Loucy (cell line): ENCODE measurements at regions not wholly inside any gene's neighbourhood (a gene's known extent, or its start where the extent isn't known, plus 50 kb on each side); places are given as distances from the start of the nearest gene placed in this dataset.
"Not testable (repeated sequence)": the region's sequence is repeated elsewhere in the genome, so short reads cannot be mapped to it uniquely, and the experiment has no call there.

Experiments
- H2AFZ ChIP-seq: fragments of 200-600 bp; sonication (generic); 2 replicates; pipeline ENCODE4 v1.6.0; 2016; ENCODE audit warnings: antibody characterized with exemption, mild to moderate bottlenecking, low read length, moderate library complexity
- H3F3A ChIP-seq: fragments of 200-600 bp; 2 replicates; pipeline ENCODE4 v1.6.0; 2016; ENCODE audit warnings: antibody characterized with exemption, low read depth, mild to moderate bottlenecking
- H3K27me3 ChIP-seq: fragments of 200-600 bp; sonication (generic); 2 replicates; pipeline ENCODE4 v1.6.1; 2014; ENCODE audit warnings: low read length, mild to moderate bottlenecking; ENCODE audit not compliant: insufficient read depth, poor library complexity, severe bottlenecking
- H3K36me3 ChIP-seq: fragments of 200-600 bp; sonication (generic); 2 replicates; pipeline ENCODE4 v1.6.1; 2016; ENCODE audit warnings: low read length; ENCODE audit not compliant: insufficient read depth
- H3K4me1 ChIP-seq: fragments of 200-600 bp; sonication (generic); 2 replicates; pipeline ENCODE4 v1.5.1; 2014; ENCODE audit warnings: low read length, mild to moderate bottlenecking; ENCODE audit not compliant: insufficient read depth, poor library complexity, severe bottlenecking
- H3K4me2 ChIP-seq: fragments of 200-600 bp; sonication (generic); 2 replicates; pipeline ENCODE4 v1.6.0; 2014; ENCODE audit warnings: antibody characterized with exemption, low read length, low read depth, mild to moderate bottlenecking; ENCODE audit not compliant: poor library complexity, severe bottlenecking
- H3K4me3 ChIP-seq: fragments of 200-600 bp; sonication (generic); 2 replicates; pipeline ENCODE4 v1.5.1; 2014; ENCODE audit warnings: low read length, mild to moderate bottlenecking, mixed read lengths; ENCODE audit not compliant: poor library complexity, severe bottlenecking
- H3K79me2 ChIP-seq: fragments of 200-600 bp; sonication (generic); 2 replicates; pipeline ENCODE4 v1.6.1; 2014; ENCODE audit warnings: low read length; ENCODE audit not compliant: insufficient read depth
- H3K9ac ChIP-seq: fragments of 200-600 bp; sonication (generic); 2 replicates; pipeline ENCODE4 v1.6.0; 2014; ENCODE audit warnings: mild to moderate bottlenecking, low read depth, low read length, moderate library complexity; ENCODE audit not compliant: poor library complexity, severe bottlenecking
- H3K9me2 ChIP-seq: fragments of 200-600 bp; sonication (generic); replicated peaks from 2 replicates; pipeline ENCODE4 v1.6.1; 2016; ENCODE audit warnings: low read depth, low read length, mixed read lengths
- H3K9me3 ChIP-seq: fragments of 200-600 bp; sonication (generic); 2 replicates; pipeline ENCODE4 v1.6.1; 2014; ENCODE audit warnings: mild to moderate bottlenecking, antibody characterized with exemption, low read length, low read depth; ENCODE audit not compliant: insufficient read depth
- H4K20me1 ChIP-seq: fragments of 200-600 bp; sonication (generic); 2 replicates; pipeline ENCODE4 v1.6.0; 2014; ENCODE audit warnings: antibody characterized with exemption, low read length, mild to moderate bottlenecking; ENCODE audit not compliant: insufficient read depth, poor library complexity, severe bottlenecking
- CTCF ChIP-seq: fragments of 200-600 bp; sonication (generic); conservative IDR thresholded peaks from 2 replicates; pipeline ENCODE4 v1.5.1; 2014; ENCODE audit warnings: mild to moderate bottlenecking, antibody characterized with exemption, low read length
- EZH2phosphoT487 ChIP-seq: fragments of 200-600 bp; IDR thresholded peaks from 2 replicates; pipeline ENCODE4 v1.6.1; 2018; ENCODE audit warnings: antibody characterized with exemption, mild to moderate bottlenecking, moderate library complexity, borderline replicate concordance

DNA sequence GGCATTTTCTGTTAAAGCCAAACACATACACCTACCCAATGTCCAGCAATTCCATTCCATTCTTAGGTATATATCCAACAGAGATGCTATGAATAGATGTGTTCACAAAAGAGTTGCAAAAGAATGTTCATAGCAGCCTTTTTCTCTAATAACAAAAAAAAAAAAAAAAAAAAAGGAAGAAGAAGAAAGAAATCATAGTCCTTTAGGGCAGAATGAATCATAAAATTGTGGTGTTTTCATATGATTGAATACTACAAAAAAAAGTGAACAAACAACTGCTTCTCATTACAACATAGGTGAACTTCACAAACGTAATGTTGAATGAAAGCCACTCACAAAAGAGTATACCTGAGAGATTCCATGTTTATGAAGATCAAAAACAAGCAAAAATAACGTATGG, 66.8 kb upstream of the GRK3 start:
- no peaks in the 10 kb centered on the region for H3K9me2 ChIP-seq

GRCh38 chr22:25500671-25501070, 63.8 kb upstream of the GRK3 start:
- not testable (repeated sequence) for H3K9me2 ChIP-seq, H3K36me3 ChIP-seq, H3K79me2 ChIP-seq, H3K4me2 ChIP-seq, H3K27me3 ChIP-seq, H3K9me3 ChIP-seq, H3K9ac ChIP-seq, H4K20me1 ChIP-seq, H3K4me1 ChIP-seq, H3K4me3 ChIP-seq, H3F3A ChIP-seq, H2AFZ ChIP-seq

More for the DNA sequence above, 66.8 kb upstream of the GRK3 start:
- Histone ChIP-seq H3K4me2 (no peak overlapping the region), H3K27me3 (no peaks in the 10 kb centered on the region), H3K9ac (no peak overlapping the region), H2AFZ (no peak overlapping the region), H3K9me3 (no peaks in the 10 kb centered on the region), H3K79me2 (no peaks in the 10 kb centered on the region), H3K36me3 (no peaks in the 10 kb centered on the region), H3K4me1 (peaks cover 8% of the 10 kb centered on the region), H4K20me1 (no peaks in the 10 kb centered on the region), H3F3A (no peaks in the 10 kb centered on the region), H3K4me3 (no peak overlapping the region)
- no peak for TF ChIP-seq CTCF
- TF ChIP-seq EZH2phosphoT487: no peak

DNA sequence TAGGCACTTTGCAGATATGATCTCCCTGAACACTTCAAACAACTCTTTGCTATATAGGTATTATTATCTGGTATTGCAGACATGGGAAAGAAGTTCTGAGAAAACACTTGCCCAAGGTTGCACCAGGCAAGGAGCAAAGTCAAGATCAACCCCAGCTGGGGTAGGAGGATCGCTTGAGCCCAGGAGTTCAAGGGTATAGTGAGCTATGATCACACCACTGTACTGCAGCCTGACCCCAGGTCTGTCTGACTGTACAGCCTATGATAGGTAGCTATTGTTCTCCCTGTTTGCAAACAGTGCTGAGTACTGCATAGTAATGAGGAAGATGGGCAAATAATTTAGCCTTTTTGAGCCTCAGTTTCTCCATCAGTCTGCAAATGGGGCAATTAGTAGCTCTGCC, 60.5 kb upstream of the GRK3 start:
- not testable (repeated sequence) for H3K27me3 ChIP-seq, H3F3A ChIP-seq, H3K9ac ChIP-seq, H2AFZ ChIP-seq, H3K4me3 ChIP-seq, H3K4me1 ChIP-seq, H3K9me2 ChIP-seq, H3K9me3 ChIP-seq, H3K36me3 ChIP-seq, H4K20me1 ChIP-seq, H3K79me2 ChIP-seq, H3K4me2 ChIP-seq

DNA sequence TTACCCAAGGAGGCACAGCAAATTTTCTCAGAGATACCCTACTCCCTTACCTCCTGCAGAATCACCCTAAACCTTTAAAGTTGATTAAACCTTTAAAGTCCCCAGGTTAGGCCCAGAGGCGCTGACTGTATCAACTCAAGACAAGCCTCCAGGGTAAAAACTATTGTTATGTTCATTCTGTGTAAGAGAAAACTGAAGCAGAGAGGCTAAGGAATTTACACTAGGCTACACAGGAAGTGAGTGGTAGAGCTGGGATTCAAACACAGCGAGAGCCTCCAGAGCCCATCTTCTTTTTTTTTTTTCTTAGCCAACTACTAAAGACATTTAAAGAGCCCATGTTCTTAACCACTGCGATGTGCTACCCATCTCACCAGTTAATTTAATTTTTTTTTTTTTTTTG, 56.3 kb upstream of the GRK3 start:
- Histone ChIP-seq H2AFZ (no peak overlapping the region), H3K9ac (no peak overlapping the region), H3K79me2 (no peaks in the 10 kb centered on the region), H3F3A (no peaks in the 10 kb centered on the region), H3K4me2 (no peak overlapping the region), H3K4me3 (no peak overlapping the region), H3K9me2 (no peaks in the 10 kb centered on the region), H3K9me3 (no peaks in the 10 kb centered on the region), H3K27me3 (no peaks in the 10 kb centered on the region), H3K4me1 (no peaks in the 10 kb centered on the region), H4K20me1 (no peaks in the 10 kb centered on the region), H3K36me3 (peaks cover 14% of the 10 kb centered on the region; the same call in 1 of the 2 replicates)
- no peak for TF ChIP-seq CTCF
- TF ChIP-seq EZH2phosphoT487: no peak
